OCI-LY7 (cell line): ENCODE measurements at regions not wholly inside any gene's neighbourhood (a gene's known extent, or its start where the extent isn't known, plus 50 kb on each side); places are given as distances from the start of the nearest gene placed in this dataset.

Experiments used
- BruUV-seq: library from RNA; stranded (reverse); fragments of 400-500 nt; replicated peaks from 2 replicates; lab custom pipeline; 2021; lab: Mats Ljungman, UMichigan
- CTCF ChIA-PET: fragments of 300-600 bp; sonication (Branson Sonifier 250); formaldehyde crosslinking; loops from one replicate; lab custom pipeline; 2022; ENCODE audit warnings: antibody characterized with exemption; ENCODE audit not compliant: unreplicated experiment; lab: Charles Lee
- POLR2A ChIA-PET: fragments of 300-600 bp; sonication (Branson Sonifier 250); formaldehyde crosslinking; loops from one replicate; lab custom pipeline; 2022; ENCODE audit warnings: antibody characterized with exemption; lab: Charles Lee
- DNase-seq: peaks from one replicate; pipeline ENCODE4 v3.0.0-alpha.2; 2015; ENCODE audit warnings: low spot score
- H2AFZ ChIP-seq: fragments of 200-600 bp; sonication (generic), shearing (Covaris generic); 2 replicates; pipeline ENCODE4 v1.6.1; 2014; ENCODE audit warnings: mild to moderate bottlenecking, antibody characterized with exemption, low read length, moderate library complexity
- H3K27ac ChIP-seq: fragments of 200-600 bp; sonication (generic); 2 replicates; pipeline ENCODE4 v1.5.1; 2014; ENCODE audit warnings: mixed run types, low read depth, mild to moderate bottlenecking, moderate library complexity, low read length, inconsistent platforms; ENCODE audit not compliant: poor library complexity, severe bottlenecking
- H3K36me3 ChIP-seq: fragments of 200-600 bp; sonication (generic); 2 replicates; pipeline ENCODE4 v1.6.1; 2014; ENCODE audit warnings: mild to moderate bottlenecking, antibody characterized with exemption, low read length, moderate library complexity, mixed read lengths; ENCODE audit not compliant: insufficient read depth
- H3K4me1 ChIP-seq: fragments of 200-600 bp; sonication (generic); 2 replicates; pipeline ENCODE4 v1.5.1; 2014; ENCODE audit warnings: mild to moderate bottlenecking, low read length; ENCODE audit not compliant: insufficient read depth, poor library complexity, severe bottlenecking
- H3K4me2 ChIP-seq: fragments of 200-600 bp; sonication (generic); 2 replicates; pipeline ENCODE4 v1.6.1; 2014; ENCODE audit warnings: mild to moderate bottlenecking, low read length
- H3K4me3 ChIP-seq: fragments of 200-600 bp; sonication (generic); 2 replicates; pipeline ENCODE4 v1.5.1; 2014; ENCODE audit warnings: mild to moderate bottlenecking, low read depth, low read length; ENCODE audit not compliant: poor library complexity, severe bottlenecking
- H3K79me2 ChIP-seq: fragments of 200-600 bp; sonication (generic); 2 replicates; pipeline ENCODE4 v1.6.1; 2016; ENCODE audit warnings: low read depth, mild to moderate bottlenecking, low read length, moderate library complexity, mixed read lengths; ENCODE audit not compliant: insufficient read depth
- H3K9me2 ChIP-seq: fragments of 200-600 bp; sonication (generic); 2 replicates; pipeline ENCODE4 v1.6.1; 2016; ENCODE audit warnings: mild to moderate bottlenecking, low read length, mixed read lengths; ENCODE audit not compliant: insufficient read depth
- H3K9me3 ChIP-seq: fragments of 200-600 bp; sonication (generic); 2 replicates; pipeline ENCODE4 v1.6.1; 2014; ENCODE audit warnings: mild to moderate bottlenecking, mixed run types, low read length, mixed read lengths
- H4K20me1 ChIP-seq: fragments of 200-600 bp; sonication (generic); 2 replicates; pipeline ENCODE4 v1.6.1; 2014; ENCODE audit warnings: mild to moderate bottlenecking, antibody characterized with exemption, low read length, moderate library complexity, mixed read lengths; ENCODE audit not compliant: insufficient read depth
- EZH2phosphoT487 ChIP-seq: fragments of 200-600 bp; sonication (generic); IDR thresholded peaks from 2 replicates; pipeline ENCODE4 v1.6.1; 2018; ENCODE audit warnings: low read depth, borderline replicate concordance, mild to moderate bottlenecking, mixed run types, antibody characterized with exemption, low read length, moderate library complexity, mixed read lengths
- intact Hi-C: fragments of 100-400 bp; cut with micrococcal nuclease; formaldehyde crosslinking; loops from one replicate; pipeline ENCODE4 v1.10.0; 2022; ENCODE audit not compliant: unreplicated experiment
- TF ChIP-seq, protein P1 (sequence below): fragments of 200-600 bp; sonication (generic); conservative IDR thresholded peaks from 2 replicates; pipeline ENCODE4 v1.5.1; 2014; ENCODE audit warnings: mild to moderate bottlenecking, antibody characterized with exemption, low read length, moderate library complexity, mixed read lengths

DNA sequence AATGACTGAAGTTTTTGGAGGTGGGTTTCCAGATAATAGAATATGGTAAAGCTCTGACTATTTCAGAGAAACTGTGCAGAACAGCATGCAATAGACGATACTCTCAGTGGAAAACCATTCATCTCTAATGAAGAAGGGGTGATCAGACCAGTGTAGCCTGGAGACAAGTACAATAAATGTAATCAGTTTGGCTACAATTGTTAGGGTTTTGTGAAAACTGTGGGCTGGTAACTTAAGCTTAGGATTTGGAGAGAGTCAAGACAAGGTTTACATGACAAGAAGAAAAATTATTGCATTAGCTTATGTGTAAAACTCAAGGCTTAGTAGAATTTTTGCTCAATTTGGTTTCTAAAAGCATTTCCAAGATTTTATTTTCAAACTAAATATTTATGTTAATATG, 241.5 kb upstream of the ANKRD50 start:
- BruUV-seq: no TSS peak
- CTCF ChIA-PET: no interaction called here
- no peak overlapping the region for H3K27ac ChIP-seq
- H3K9me3 ChIP-seq: no peaks in the 10 kb centered on the region
- POLR2A ChIA-PET: interaction anchor here (0.6 to 1.3 kb wide), 2 partner anchors 9 to 100 kb away, joined by 3 to 4 read pairs; no protein-coding TSS in a partner anchor
- H3K9me2 ChIP-seq: no peaks in the 10 kb centered on the region
- no peak overlapping the region for H3K4me3 ChIP-seq
- H4K20me1 ChIP-seq: no peaks in the 10 kb centered on the region
- H2AFZ ChIP-seq: no peak overlapping the region
- H3K4me2 ChIP-seq: no peak overlapping the region
- H3K79me2 ChIP-seq: no peaks in the 10 kb centered on the region
- no peak for TF ChIP-seq EZH2phosphoT487
- TF ChIP-seq, protein P1, sequence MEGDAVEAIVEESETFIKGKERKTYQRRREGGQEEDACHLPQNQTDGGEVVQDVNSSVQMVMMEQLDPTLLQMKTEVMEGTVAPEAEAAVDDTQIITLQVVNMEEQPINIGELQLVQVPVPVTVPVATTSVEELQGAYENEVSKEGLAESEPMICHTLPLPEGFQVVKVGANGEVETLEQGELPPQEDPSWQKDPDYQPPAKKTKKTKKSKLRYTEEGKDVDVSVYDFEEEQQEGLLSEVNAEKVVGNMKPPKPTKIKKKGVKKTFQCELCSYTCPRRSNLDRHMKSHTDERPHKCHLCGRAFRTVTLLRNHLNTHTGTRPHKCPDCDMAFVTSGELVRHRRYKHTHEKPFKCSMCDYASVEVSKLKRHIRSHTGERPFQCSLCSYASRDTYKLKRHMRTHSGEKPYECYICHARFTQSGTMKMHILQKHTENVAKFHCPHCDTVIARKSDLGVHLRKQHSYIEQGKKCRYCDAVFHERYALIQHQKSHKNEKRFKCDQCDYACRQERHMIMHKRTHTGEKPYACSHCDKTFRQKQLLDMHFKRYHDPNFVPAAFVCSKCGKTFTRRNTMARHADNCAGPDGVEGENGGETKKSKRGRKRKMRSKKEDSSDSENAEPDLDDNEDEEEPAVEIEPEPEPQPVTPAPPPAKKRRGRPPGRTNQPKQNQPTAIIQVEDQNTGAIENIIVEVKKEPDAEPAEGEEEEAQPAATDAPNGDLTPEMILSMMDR: no peak
- intact Hi-C loops: no loop called here
- H3K36me3 ChIP-seq: no peaks in the 10 kb centered on the region
- H3K4me1 ChIP-seq: no peaks in the 10 kb centered on the region
- no peak for DNase-seq

DNA sequence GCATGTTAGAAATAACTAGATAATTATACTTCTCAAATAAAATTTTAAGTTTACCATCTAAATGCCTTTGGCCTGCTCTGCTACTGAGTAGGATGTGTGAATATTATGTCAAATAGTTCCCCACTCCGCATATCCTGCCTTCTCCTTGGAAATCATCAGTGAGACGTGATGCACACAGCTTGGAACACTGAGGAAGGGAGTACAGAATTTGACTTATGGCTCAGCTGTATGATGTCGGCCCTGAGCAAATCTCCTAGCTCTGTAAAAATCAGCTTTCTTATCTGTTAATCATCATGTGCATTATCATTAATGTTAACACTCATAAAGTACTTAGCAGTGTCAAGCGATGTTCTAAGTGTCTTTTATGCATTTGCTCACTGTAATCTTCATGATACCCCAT, 241.0 kb upstream of the ANKRD50 start:
- Histone ChIP-seq H3K36me3 (no peaks in the 10 kb centered on the region), H4K20me1 (no peaks in the 10 kb centered on the region), H3K27ac (no peak overlapping the region), H3K79me2 (no peaks in the 10 kb centered on the region), H2AFZ (no peak overlapping the region), H3K4me3 (no peak overlapping the region), H3K4me1 (no peaks in the 10 kb centered on the region), H3K9me2 (no peaks in the 10 kb centered on the region), H3K4me2 (no peak overlapping the region), H3K9me3 (no peaks in the 10 kb centered on the region)
- CTCF ChIA-PET: no interaction called here
- BruUV-seq: no TSS peak
- no peak for DNase-seq
- intact Hi-C loops: no loop called here
- TF ChIP-seq EZH2phosphoT487: no peak
- TF ChIP-seq, protein P1: no peak
- POLR2A ChIA-PET: interaction anchor here (0.6 to 1.3 kb wide), 2 partner anchors 9 to 99 kb away, joined by 3 to 4 read pairs; no protein-coding TSS in a partner anchor

DNA sequence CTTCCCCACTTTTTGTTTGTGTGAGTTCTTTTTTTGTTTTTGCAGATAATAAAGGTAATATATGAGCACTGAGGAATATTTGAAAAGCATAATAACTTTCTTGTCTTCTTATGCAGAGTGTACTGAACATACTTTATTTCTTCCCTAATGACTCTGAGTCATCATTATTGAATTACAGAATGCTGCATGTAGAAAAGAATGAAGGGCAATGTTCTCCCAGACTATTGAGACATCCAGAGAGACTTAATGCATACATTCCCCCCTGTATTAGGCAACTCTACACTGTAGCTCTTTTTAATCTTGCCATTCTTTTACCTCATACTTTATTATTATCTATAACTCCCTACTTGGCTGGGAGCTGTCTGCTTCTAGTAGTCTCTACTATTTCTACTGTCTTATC, 240.5 kb upstream of the ANKRD50 start:
- Histone ChIP-seq H3K4me1 (no peaks in the 10 kb centered on the region), H3K79me2 (no peaks in the 10 kb centered on the region), H3K36me3 (no peaks in the 10 kb centered on the region), H4K20me1 (no peaks in the 10 kb centered on the region), H3K4me2 (no peak overlapping the region), H3K4me3 (no peak overlapping the region), H2AFZ (no peak overlapping the region), H3K9me3 (no peaks in the 10 kb centered on the region), H3K9me2 (no peaks in the 10 kb centered on the region), H3K27ac (no peak overlapping the region)
- no peak for TF ChIP-seq EZH2phosphoT487
- TF ChIP-seq, protein P1: no peak
- ChIA-PET CTCF (no interaction called here), POLR2A (no interaction called here)
- intact Hi-C loops: no loop called here
- BruUV-seq: no TSS peak
- DNase-seq: no peak
